ENCODE measurements at regions not wholly inside any gene's neighbourhood (a gene's known extent, or its start where the extent isn't known, plus 50 kb on each side); places are given as distances from the start of the nearest gene placed in this dataset.

DNA sequence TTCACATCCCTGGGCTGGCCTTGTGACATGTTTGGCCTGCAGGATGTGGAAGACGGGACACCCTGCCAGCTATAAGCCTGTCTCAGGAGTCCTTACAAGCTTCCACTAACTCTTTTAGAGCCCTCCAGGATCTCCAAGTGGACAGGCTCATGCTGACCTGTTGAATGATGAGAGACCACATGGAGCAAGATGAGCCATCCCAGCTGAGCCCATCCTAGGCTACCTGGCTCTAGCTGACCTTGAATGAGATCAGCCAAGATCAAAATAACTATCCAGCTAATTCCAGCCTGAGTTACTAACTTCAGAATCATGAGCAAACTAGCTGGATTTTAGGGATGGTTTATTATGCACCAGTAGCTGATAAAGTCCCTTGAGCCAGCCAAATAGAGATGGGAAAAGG is 169.5 kb downstream of the TFAP2C start:
- TF ChIP-seq, protein P1, sequence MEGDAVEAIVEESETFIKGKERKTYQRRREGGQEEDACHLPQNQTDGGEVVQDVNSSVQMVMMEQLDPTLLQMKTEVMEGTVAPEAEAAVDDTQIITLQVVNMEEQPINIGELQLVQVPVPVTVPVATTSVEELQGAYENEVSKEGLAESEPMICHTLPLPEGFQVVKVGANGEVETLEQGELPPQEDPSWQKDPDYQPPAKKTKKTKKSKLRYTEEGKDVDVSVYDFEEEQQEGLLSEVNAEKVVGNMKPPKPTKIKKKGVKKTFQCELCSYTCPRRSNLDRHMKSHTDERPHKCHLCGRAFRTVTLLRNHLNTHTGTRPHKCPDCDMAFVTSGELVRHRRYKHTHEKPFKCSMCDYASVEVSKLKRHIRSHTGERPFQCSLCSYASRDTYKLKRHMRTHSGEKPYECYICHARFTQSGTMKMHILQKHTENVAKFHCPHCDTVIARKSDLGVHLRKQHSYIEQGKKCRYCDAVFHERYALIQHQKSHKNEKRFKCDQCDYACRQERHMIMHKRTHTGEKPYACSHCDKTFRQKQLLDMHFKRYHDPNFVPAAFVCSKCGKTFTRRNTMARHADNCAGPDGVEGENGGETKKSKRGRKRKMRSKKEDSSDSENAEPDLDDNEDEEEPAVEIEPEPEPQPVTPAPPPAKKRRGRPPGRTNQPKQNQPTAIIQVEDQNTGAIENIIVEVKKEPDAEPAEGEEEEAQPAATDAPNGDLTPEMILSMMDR (IDR thresholded peaks at IDR 0.05; ENCODE audit: low read depth), result no peak

DNA sequence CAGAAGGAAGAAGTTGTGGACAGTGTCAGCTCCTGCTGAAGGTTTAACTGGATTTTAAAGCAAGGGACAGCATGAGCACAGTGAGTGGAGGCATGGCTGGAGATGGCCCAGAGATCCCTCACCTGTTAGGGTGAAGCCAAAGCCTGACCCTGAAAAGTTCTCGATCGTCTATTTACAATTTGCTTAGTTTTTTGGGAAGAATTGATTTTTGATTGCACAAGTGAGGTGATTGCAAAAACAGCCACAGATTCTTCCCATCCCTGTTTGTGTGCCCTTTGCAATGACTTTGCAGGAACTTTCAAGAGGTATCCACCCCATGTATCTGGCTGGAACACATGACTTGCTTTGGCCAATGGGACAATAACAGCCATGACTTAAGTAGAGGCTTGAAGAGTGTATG is 170.1 kb downstream of the TFAP2C start:
- TF ChIP-seq, protein P1 (IDR thresholded peaks at IDR 0.05; ENCODE audit: low read depth), result no peak

DNA sequence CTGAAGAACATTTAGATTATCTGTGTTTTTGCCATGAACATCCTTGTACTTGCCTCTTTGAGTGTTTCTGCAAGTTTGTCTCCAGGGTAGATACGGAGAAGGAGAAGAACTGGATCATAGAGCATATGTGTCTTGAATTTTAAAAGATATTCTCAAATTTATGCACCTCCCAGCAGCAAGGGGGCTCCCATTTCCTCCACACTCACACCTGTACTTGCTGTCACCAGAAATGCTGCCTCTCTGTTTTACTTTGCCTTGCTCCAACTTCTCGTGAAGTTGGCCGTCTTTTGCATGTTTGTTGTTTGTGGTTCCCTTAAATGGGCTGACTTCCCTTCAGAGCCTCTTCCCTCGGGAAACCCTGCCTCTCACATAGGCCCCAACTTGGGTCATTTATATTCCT is 171.0 kb downstream of the TFAP2C start:
- TF ChIP-seq, protein P1 (IDR thresholded peaks at IDR 0.05; ENCODE audit: low read depth), result no peak

DNA sequence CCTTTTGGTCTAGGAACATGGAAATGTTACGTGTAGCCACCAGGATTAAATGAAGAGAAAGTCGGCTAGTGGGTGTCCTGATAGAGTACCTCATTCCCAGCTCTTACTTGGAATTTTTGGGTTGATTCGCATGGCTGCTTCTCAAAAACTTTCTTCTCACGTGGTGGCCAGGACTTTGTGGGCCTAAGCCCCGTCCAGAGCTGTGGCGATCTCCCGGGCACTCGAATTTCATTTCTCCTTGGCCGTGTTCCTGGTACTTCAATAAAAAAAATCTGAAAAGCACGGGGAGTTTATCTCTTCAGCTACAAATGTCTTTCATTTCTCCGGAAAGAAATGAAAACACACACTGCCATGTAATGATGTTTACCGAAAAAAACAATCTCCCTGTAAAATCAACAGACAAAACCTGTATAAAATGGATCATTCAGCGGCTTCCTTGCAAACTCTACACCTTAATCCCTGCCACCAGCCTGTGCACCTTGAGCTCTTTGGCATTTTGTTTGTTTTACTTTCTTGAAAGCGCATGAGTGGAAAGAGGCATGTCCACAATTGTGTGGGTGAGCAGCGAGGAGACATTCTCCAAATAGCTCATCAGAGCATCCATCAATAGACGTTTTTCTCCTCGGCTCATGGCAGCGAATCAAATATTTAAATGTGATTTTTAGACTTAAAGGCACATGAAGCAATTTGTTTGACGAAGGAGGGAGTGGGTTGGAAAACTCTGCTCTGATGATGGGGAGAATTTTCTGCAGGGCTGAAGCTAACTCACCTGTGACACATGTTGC is 173.1 kb downstream of the TFAP2C start:
- TF ChIP-seq, protein P1 (IDR thresholded peaks at IDR 0.05; ENCODE audit: low read depth), result no peak

DNA sequence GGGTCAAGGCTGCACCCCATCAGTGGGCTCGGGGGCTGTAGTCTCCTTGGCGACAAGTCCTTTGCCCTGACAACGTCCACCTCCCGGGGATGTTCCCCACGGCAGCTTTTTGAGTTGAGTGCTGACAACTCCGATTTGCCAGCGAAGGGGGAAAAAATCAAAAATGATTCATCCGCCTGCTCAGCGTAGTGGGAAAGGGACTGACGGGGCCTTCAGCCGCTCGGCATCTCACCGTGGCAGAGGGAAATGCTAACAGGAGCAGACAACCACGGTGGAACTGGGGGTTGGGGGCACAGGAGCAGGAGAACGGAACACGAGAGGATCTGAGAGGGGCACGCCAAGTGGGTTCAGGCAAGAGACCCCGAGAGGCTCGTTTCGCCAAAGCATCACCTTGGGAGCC is 173.7 kb downstream of the TFAP2C start:
- TF ChIP-seq, protein P1 (IDR thresholded peaks at IDR 0.05; ENCODE audit: low read depth), result no peak

DNA sequence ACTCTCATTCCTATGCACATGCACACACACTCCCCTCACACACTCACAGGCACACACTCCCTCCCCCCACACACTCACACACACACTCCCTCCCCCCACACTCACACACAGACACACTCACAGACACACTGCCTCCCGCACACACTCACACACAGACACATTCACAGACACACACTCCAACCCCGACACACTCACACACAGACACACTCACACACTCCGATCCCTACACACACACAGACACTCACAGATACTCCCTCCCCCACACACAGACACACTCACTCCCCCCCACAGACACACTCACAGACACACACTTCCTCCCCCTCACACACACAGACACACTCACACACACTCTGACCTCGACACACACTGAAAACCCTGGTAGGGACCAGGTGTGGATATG is 176.2 kb downstream of the TFAP2C start:
- TF ChIP-seq, protein P1 (IDR thresholded peaks at IDR 0.05; ENCODE audit: low read depth), result no peak

DNA sequence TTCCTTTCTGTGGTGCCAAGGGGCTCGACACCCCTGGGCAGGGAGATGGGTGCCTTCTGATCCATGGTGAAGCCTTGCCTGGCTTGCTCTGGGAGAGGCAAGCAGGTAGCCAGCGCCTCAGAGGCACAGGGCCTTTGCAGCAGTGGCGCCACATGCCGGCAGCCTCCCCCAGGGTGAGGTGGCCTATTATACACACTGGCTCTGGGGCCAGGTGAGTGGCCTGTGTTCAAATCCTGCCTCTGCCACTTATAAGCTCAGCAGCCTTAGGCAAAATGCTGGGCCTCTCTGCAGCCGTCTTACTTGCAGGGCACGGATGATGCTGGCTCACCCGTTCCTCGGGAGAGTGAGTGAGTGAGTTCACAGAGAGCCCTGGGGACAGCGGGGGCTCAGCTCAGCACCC is 176.9 kb downstream of the TFAP2C start:
- TF ChIP-seq, protein P1 (IDR thresholded peaks at IDR 0.05; ENCODE audit: low read depth), result no peak
